Uterus (tissue), 3 donors: ENCODE measurements at regions not wholly inside any gene's neighbourhood (a gene's known extent, or its start where the extent isn't known, plus 50 kb on each side); places are given as distances from the start of the nearest gene placed in this dataset.

Source experiments
- DNase-seq, 2 donors: peaks; one replicate each; pipeline ENCODE4 v3.0.0-alpha.2; 2019 to 2020
- H3K27ac ChIP-seq, 2 donors: fragments of 200-600 bp; sonication (generic); 1 replicate in 1 of 2; 2 replicates in 1 of 2; pipeline ENCODE4 v1.5.1; 2016 to 2018
- H3K27me3 ChIP-seq, 2 donors: fragments of 200-600 bp; sonication (generic); one replicate each; pipeline ENCODE4 v1.5.1; 2018 to 2019; ENCODE audit warnings: control low read depth in 1 of 2
- H3K36me3 ChIP-seq, 2 donors: fragments of 200-600 bp; sonication (generic); one replicate each; pipeline ENCODE4 v1.5.1; 2019; ENCODE audit warnings: control low read depth in 1 of 2
- H3K4me1 ChIP-seq, 2 donors: fragments of 200-600 bp; sonication (generic); one replicate each; pipeline ENCODE4 v1.5.1; 2018 to 2019; ENCODE audit warnings: control low read depth in 1 of 2
- H3K4me3 ChIP-seq, 2 donors: fragments of 200-600 bp; sonication (generic); 1 replicate in 1 of 2; 2 replicates in 1 of 2; pipeline ENCODE4 v1.5.1; 2018 to 2019; ENCODE audit warnings: mild to moderate bottlenecking in 1 of 2
- H3K9me3 ChIP-seq, 2 donors: fragments of 200-600 bp; sonication (generic); one replicate each; pipeline ENCODE4 v1.5.1; 2019; ENCODE audit warnings: control low read depth in 1 of 2
- POLR2A ChIP-seq, 2 donors: fragments of 450-650 bp; IDR thresholded peaks; one replicate each; pipeline ENCODE4 v1.6.1; 2016; ENCODE audit warnings: antibody characterized with exemption in 2 of 2, mild to moderate bottlenecking in 1 of 2, moderate library complexity in 1 of 2
- intact Hi-C: fragments of 100-400 bp; cut with DNase I; formaldehyde crosslinking; loops from one replicate; pipeline ENCODE4 v1.15.1; 2023; ENCODE audit warnings: low total_unique reads
- TF ChIP-seq, protein P1 (sequence below), 4 experiments: fragments of 200-600 bp in 2 of 4; fragments of 450-650 bp in 2 of 4; sonication (generic) in 2 of 4; IDR thresholded peaks; one replicate each; pipeline ENCODE4 v1.5.1; 2016 to 2019; ENCODE audit warnings: antibody characterized with exemption in 4 of 4, mild to moderate bottlenecking in 2 of 4, moderate library complexity in 1 of 4
- donor health status: DM: yes; HTN: yes; CAD: no.

DNA sequence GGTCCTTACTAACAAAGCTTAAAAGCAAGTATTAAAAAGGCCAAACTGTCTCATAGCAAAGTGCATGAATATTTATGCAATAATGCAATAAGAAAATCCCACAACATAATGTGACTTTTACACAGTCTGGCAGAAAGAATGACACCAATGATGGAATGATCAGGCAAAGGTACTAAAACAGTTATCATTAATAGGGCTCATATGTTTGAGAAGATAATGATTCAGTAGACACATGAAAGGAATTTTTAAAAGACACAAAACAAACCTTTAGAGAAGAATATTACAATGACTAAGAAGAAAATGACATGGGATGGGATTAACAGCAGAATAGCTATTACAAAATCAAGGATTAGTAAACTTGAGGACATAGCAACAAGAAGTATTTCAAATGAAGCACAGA is 1411.2 kb upstream of the TMEM132C start:
- H3K9me3 ChIP-seq = no peaks in the 10 kb centered on the region

DNA sequence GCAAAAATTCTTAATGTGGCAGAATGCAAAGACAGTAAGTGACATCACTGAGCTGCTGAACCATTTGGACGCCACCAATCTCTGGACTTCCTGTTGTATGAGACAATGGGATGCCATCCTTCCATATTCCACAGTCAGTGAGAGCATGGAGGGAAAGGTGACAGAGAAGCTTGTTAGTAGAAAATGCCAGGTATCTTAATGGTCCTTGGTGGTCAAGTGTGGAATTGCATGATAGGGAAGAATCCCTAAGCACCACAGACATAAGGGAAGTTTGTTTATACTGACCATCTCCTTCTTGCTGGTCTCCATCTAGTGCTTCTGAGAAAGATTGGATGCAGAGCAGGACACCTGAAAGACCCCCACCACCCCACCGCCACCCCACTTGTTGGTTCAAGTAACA is 1410.0 kb upstream of the TMEM132C start:
- H3K27me3 ChIP-seq = no peaks in the 10 kb centered on the region
- H3K27ac ChIP-seq = no peak overlapping the region
- no peaks in the 10 kb centered on the region for H3K9me3 ChIP-seq
- no peaks in the 10 kb centered on the region for H3K36me3 ChIP-seq
- TF ChIP-seq, protein P1, sequence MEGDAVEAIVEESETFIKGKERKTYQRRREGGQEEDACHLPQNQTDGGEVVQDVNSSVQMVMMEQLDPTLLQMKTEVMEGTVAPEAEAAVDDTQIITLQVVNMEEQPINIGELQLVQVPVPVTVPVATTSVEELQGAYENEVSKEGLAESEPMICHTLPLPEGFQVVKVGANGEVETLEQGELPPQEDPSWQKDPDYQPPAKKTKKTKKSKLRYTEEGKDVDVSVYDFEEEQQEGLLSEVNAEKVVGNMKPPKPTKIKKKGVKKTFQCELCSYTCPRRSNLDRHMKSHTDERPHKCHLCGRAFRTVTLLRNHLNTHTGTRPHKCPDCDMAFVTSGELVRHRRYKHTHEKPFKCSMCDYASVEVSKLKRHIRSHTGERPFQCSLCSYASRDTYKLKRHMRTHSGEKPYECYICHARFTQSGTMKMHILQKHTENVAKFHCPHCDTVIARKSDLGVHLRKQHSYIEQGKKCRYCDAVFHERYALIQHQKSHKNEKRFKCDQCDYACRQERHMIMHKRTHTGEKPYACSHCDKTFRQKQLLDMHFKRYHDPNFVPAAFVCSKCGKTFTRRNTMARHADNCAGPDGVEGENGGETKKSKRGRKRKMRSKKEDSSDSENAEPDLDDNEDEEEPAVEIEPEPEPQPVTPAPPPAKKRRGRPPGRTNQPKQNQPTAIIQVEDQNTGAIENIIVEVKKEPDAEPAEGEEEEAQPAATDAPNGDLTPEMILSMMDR (IDR thresholded peaks at IDR 0.05) = no peak
- no peak for TF ChIP-seq POLR2A (IDR thresholded peaks at IDR 0.05)
- no peak overlapping the region for H3K4me3 ChIP-seq
- intact Hi-C loops = no loop called here
- H3K4me1 ChIP-seq = no peaks in the 10 kb centered on the region
- no peak for DNase-seq

More for the DNA sequence above, 1411.2 kb upstream of the TMEM132C start:
- no peaks in the 10 kb centered on the region for H3K4me1 ChIP-seq
- TF ChIP-seq POLR2A (IDR thresholded peaks at IDR 0.05) = no peak
- H3K27ac ChIP-seq = no peak overlapping the region
- no peaks in the 10 kb centered on the region for H3K27me3 ChIP-seq
- H3K36me3 ChIP-seq = no peaks in the 10 kb centered on the region
- intact Hi-C loops = no loop called here
- no peak for DNase-seq
- no peak overlapping the region for H3K4me3 ChIP-seq

DNA sequence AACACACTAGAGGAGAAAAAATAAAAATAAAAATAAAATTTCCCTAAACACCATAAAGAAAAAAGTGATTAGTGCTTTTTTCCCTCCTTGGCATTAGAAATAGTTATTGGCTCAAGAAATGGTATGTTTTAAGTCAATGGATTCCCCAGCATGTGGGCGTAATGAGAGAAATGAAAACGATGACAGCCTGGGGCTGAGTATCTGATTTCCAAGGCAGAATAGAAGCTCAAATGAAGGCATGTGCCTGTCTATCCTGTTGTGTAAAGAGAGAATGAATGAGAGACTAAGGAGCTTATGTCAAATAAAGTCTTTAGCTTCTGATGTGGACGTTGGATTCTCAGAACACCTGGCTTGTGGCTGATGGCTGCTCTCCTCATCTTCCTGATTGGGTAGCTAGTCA is 1408.4 kb upstream of the TMEM132C start:
- H3K4me3 ChIP-seq = no peak overlapping the region
- TF ChIP-seq, protein P1 (IDR thresholded peaks at IDR 0.05) = no peak
- no peak for TF ChIP-seq POLR2A (IDR thresholded peaks at IDR 0.05)
- no peaks in the 10 kb centered on the region for H3K27me3 ChIP-seq
- H3K4me1 ChIP-seq = no peaks in the 10 kb centered on the region
- H3K9me3 ChIP-seq = no peaks in the 10 kb centered on the region
- H3K27ac ChIP-seq = no peak overlapping the region
- intact Hi-C loops = no loop called here
- DNase-seq = no peak
- H3K36me3 ChIP-seq = no peaks in the 10 kb centered on the region

DNA sequence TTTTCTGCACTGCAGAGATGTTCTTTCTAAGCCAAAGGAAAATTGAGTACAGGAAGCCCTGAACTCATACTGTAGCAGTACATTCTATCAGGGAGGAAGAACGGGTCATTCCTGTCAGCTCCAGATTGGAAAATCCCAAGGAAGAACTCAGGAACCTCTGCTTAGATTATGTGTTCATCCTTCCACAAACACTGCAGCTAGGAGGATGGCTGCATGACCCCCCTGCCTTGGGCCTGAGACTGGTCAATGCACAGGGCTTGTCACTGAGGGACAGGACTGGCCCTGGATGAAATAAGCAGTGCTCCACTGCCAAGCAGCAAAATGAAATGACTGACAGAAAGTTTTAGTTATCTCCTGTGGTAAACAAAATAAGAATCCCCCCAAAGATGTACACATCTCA is 1406.8 kb upstream of the TMEM132C start:
- no peaks in the 10 kb centered on the region for H3K27me3 ChIP-seq
- intact Hi-C loops = no loop called here
- no peak overlapping the region for H3K27ac ChIP-seq

DNA sequence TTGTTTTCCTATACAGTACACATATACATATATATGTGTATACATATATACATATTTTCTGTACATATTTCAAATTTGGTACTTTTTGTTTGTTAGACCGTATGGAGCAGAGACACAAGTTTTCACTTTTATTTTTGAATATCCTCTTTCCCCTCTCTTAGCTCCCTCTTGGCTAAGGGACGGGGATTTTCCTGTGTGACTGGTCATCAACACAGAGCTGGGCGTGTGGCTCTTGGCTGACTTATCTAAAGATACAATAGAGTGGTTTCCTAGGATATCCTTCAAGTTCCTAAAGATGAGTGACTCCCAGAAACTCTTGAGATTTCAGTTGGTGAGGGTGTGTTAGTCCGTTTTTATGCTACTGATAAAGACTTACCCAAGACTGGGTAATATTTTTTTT is 1404.5 kb upstream of the TMEM132C start:
- no peak for DNase-seq
- H3K36me3 ChIP-seq = no peaks in the 10 kb centered on the region
- H3K4me3 ChIP-seq = no peak overlapping the region
- TF ChIP-seq POLR2A (IDR thresholded peaks at IDR 0.05) = no peak
- TF ChIP-seq, protein P1 (IDR thresholded peaks at IDR 0.05) = no peak
- intact Hi-C loops = no loop called here
- no peaks in the 10 kb centered on the region for H3K27me3 ChIP-seq
- H3K9me3 ChIP-seq = no peaks in the 10 kb centered on the region
- H3K27ac ChIP-seq = no peak overlapping the region
- H3K4me1 ChIP-seq = no peaks in the 10 kb centered on the region

More for the DNA sequence above, 1406.8 kb upstream of the TMEM132C start:
- DNase-seq = no peak
- H3K36me3 ChIP-seq = no peaks in the 10 kb centered on the region
- H3K4me1 ChIP-seq = no peaks in the 10 kb centered on the region
- TF ChIP-seq, protein P1 (IDR thresholded peaks at IDR 0.05) = no peak
- TF ChIP-seq POLR2A (IDR thresholded peaks at IDR 0.05) = no peak
- no peak overlapping the region for H3K4me3 ChIP-seq
- H3K9me3 ChIP-seq = no peaks in the 10 kb centered on the region

DNA sequence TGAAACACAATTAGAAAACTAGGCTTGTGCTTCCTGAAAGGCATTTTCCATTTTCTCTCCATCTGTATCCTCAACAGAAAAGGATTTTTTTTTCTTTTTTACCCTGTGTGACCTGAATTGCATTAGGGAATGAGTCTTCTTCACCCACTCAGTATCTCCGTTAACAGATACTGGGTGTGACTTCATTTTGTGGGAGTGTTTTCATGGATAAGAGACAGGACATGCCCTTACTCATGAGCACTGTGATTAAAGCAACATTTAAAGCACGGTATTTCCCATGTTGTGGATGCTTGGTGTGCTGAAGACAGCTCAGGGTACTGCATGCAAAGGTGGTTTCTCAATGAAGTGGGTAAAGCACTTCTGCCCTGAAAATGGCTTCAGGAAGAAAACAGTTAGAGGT is 1397.3 kb upstream of the TMEM132C start:
- no peaks in the 10 kb centered on the region for H3K4me1 ChIP-seq
- no peaks in the 10 kb centered on the region for H3K9me3 ChIP-seq
- intact Hi-C loops = no loop called here
- no peaks in the 10 kb centered on the region for H3K36me3 ChIP-seq
- DNase-seq = no peak
- no peak overlapping the region for H3K27ac ChIP-seq
- H3K4me3 ChIP-seq = no peak overlapping the region
- TF ChIP-seq, protein P1 (IDR thresholded peaks at IDR 0.05) = no peak
- no peak for TF ChIP-seq POLR2A (IDR thresholded peaks at IDR 0.05)
- no peaks in the 10 kb centered on the region for H3K27me3 ChIP-seq
